Suprapubic skin (tissue), 4 donors: ENCODE measurements at regions not wholly inside any gene's neighbourhood (a gene's known extent, or its start where the extent isn't known, plus 50 kb on each side); places are given as distances from the start of the nearest gene placed in this dataset.

Experiments used
- DNase-seq, 2 donors: peaks; one replicate each; pipeline ENCODE4 v3.0.0-alpha.2; 2019; ENCODE audit warnings: low spot score in 2 of 2
- H3K27ac ChIP-seq: fragments of 200-600 bp; sonication (generic); one replicate; pipeline ENCODE4 v1.5.1; 2019
- H3K27me3 ChIP-seq: fragments of 200-600 bp; sonication (generic); one replicate; pipeline ENCODE4 v1.5.1; 2019
- H3K36me3 ChIP-seq: fragments of 200-600 bp; sonication (generic); one replicate; pipeline ENCODE4 v1.5.1; 2019
- H3K4me1 ChIP-seq: fragments of 200-600 bp; sonication (generic); one replicate; pipeline ENCODE4 v1.5.1; 2019
- H3K4me3 ChIP-seq: fragments of 200-600 bp; sonication (generic); one replicate; pipeline ENCODE4 v1.5.1; 2019; ENCODE audit warnings: mild to moderate bottlenecking
- H3K9me3 ChIP-seq: fragments of 200-600 bp; sonication (generic); one replicate; pipeline ENCODE4 v1.5.1; 2019
- CTCF ChIP-seq, 2 donors: fragments of 200-600 bp in 1 of 2; fragments of 450-650 bp in 1 of 2; sonication (generic) in 1 of 2; IDR thresholded peaks; one replicate each; pipeline ENCODE4 v1.5.1; 2016 to 2019; ENCODE audit warnings: antibody characterized with exemption in 2 of 2, mild to moderate bottlenecking in 1 of 2, moderate library complexity in 1 of 2
- EP300 ChIP-seq: sonication (generic); formaldehyde crosslinking; IDR thresholded peaks from one replicate; pipeline ENCODE4 v1.6.1; 2017; ENCODE audit warnings: antibody characterized with exemption
- POLR2A ChIP-seq, 2 donors: fragments of 450-650 bp; IDR thresholded peaks; one replicate each; pipeline ENCODE4 v1.6.1; 2017; ENCODE audit warnings: antibody characterized with exemption in 2 of 2, mild to moderate bottlenecking in 2 of 2, moderate library complexity in 2 of 2
- POLR2AphosphoS5 ChIP-seq, 3 donors: sonication (generic); formaldehyde crosslinking; IDR thresholded peaks; one replicate each; pipeline ENCODE4 v1.6.1; 2017; ENCODE audit warnings: antibody characterized with exemption in 3 of 3
- WGBS: methylation state at CpG from one replicate; pipeline ENCODE4 v1.1.5; 2018; 5-methylcytosine and 5-hydroxymethylcytosine counted together

GRCh38 chr9:120202856-120203654, 376.9 kb downstream of the CDK5RAP2 start:
- H3K36me3 ChIP-seq, result no peaks in the 10 kb centered on the region
- no peaks in the 10 kb centered on the region for H3K9me3 ChIP-seq
- no peak for DNase-seq
- no peak for TF ChIP-seq EP300
- no peak for TF ChIP-seq POLR2A (IDR thresholded peaks at IDR 0.05)
- TF ChIP-seq CTCF (IDR thresholded peaks at IDR 0.05), result no peak
- no peak for TF ChIP-seq POLR2AphosphoS5 (IDR thresholded peaks at IDR 0.05)
- no peak overlapping the region for H3K4me3 ChIP-seq
- H3K27me3 ChIP-seq, result no peaks in the 10 kb centered on the region
- WGBS, result 54% methylated on average over 11 of the region's 11 CpGs
- H3K4me1 ChIP-seq, result no peaks in the 10 kb centered on the region
- no peak overlapping the region for H3K27ac ChIP-seq

- TF ChIP-seq POLR2A (IDR thresholded peaks at IDR 0.05) (no peak), POLR2AphosphoS5 (IDR thresholded peaks at IDR 0.05) (no peak), EP300 (no peak), CTCF (IDR thresholded peaks at IDR 0.05) (no peak)
- Histone ChIP-seq H3K27ac (no peak overlapping the region), H3K9me3 (no peaks in the 10 kb centered on the region), H3K27me3 (no peaks in the 10 kb centered on the region), H3K4me1 (no peaks in the 10 kb centered on the region), H3K4me3 (no peak overlapping the region), H3K36me3 (no peaks in the 10 kb centered on the region)
- WGBS, result 62% methylated on average over 3 of the region's 3 CpGs
- no peak for DNase-seq
These were observed 381.9 kb downstream of the CDK5RAP2 start for GRCh38 chr9:120198027-120198426.

GRCh38 chr9:120197605-120198004, 382.4 kb downstream of the CDK5RAP2 start:
- Histone ChIP-seq H3K27me3 (no peaks in the 10 kb centered on the region), H3K4me3 (no peak overlapping the region), H3K9me3 (no peaks in the 10 kb centered on the region), H3K27ac (no peak overlapping the region), H3K36me3 (no peaks in the 10 kb centered on the region), H3K4me1 (no peaks in the 10 kb centered on the region)
- 64% methylated on average over 12 of the region's 12 CpGs for WGBS
- no peak for DNase-seq
- TF ChIP-seq POLR2AphosphoS5 (IDR thresholded peaks at IDR 0.05) (no peak), CTCF (IDR thresholded peaks at IDR 0.05) (no peak), POLR2A (IDR thresholded peaks at IDR 0.05) (no peak), EP300 (no peak)

- Histone ChIP-seq H3K9me3 (no peaks in the 10 kb centered on the region), H3K4me3 (no peak overlapping the region), H3K36me3 (no peaks in the 10 kb centered on the region), H3K4me1 (no peaks in the 10 kb centered on the region), H3K27ac (no peak overlapping the region), H3K27me3 (no peaks in the 10 kb centered on the region)
- 72% methylated on average over 3 of the region's 3 CpGs for WGBS
- DNase-seq, result no peak
- TF ChIP-seq POLR2A (IDR thresholded peaks at IDR 0.05) (no peak), EP300 (no peak), CTCF (IDR thresholded peaks at IDR 0.05) (no peak), POLR2AphosphoS5 (IDR thresholded peaks at IDR 0.05) (no peak)
These were observed 388.8 kb downstream of the CDK5RAP2 start for GRCh38 chr9:120191141-120191540.

- TF ChIP-seq EP300 (no peak), CTCF (IDR thresholded peaks at IDR 0.05) (no peak), POLR2AphosphoS5 (IDR thresholded peaks at IDR 0.05) (no peak), POLR2A (IDR thresholded peaks at IDR 0.05) (no peak)
- Histone ChIP-seq H3K4me3 (no peak overlapping the region), H3K36me3 (no peaks in the 10 kb centered on the region), H3K4me1 (no peaks in the 10 kb centered on the region), H3K9me3 (no peaks in the 10 kb centered on the region), H3K27ac (no peak overlapping the region), H3K27me3 (no peaks in the 10 kb centered on the region)
- no peak for DNase-seq
- 83% methylated on average over 8 of the region's 8 CpGs for WGBS
These were observed 392.2 kb downstream of the CDK5RAP2 start for GRCh38 chr9:120187758-120188157.
